Ishikawa (cell line): ENCODE measurements at regions not wholly inside any gene's neighbourhood (a gene's known extent, or its start where the extent isn't known, plus 50 kb on each side); places are given as distances from the start of the nearest gene placed in this dataset.

Experiments
- CEBPB ChIP-seq: IDR thresholded peaks from 2 replicates; pipeline ENCODE4 v1.6.1; 2012
- TAF1 ChIP-seq: IDR thresholded peaks from 2 replicates; pipeline ENCODE4 v1.6.1; 2012; ENCODE audit warnings: low read depth, mild to moderate bottlenecking

DNA sequence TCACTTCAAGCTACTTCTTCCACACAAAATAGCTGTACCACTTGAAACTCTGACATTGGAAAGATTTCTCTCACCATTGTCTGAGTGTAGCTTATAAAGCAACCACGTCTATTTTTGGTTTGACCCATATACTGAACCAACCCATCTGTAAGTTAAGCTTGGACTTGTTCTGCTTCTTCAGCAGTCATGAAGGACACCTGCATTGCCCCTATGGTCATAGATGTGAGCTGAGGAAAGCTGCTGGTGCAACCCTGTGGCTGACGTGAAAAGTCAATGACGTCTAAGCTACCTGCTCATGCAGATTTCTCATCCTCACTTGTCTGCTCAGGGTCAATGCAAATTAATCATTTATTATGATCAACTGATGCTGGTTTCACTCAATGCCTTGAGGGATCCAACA lies 417.4 kb downstream of the CETN3 start:
- no peak for TF ChIP-seq TAF1
- no peak for TF ChIP-seq CEBPB
